ENCODE measurements at regions not wholly inside any gene's neighbourhood (a gene's known extent, or its start where the extent isn't known, plus 50 kb on each side); places are given as distances from the start of the nearest gene placed in this dataset.

GRCh38 chr13:82938644-82939043 lies 943.6 kb downstream of the SLITRK1 start:
- TF ChIP-seq POLR2A (IDR thresholded peaks at IDR 0.05), result no peak
- TF ChIP-seq CTCF (IDR thresholded peaks at IDR 0.05), result no peak
- no peak for TF ChIP-seq POLR2AphosphoS5 (IDR thresholded peaks at IDR 0.05)
